Muscle of leg (tissue), 3 donors: ENCODE measurements at regions not wholly inside any gene's neighbourhood (a gene's known extent, or its start where the extent isn't known, plus 50 kb on each side); places are given as distances from the start of the nearest gene placed in this dataset.

Source experiments
- DNase-seq: peaks from one replicate; pipeline ENCODE4 v3.0.0; 2013
- H3K27ac ChIP-seq: one replicate; pipeline ENCODE4 v1.5.1; 2013; ENCODE audit warnings: mild to moderate bottlenecking, low read length, control low read depth
- H3K27me3 ChIP-seq: one replicate; pipeline ENCODE4 v1.6.1; 2013; ENCODE audit warnings: low read length; ENCODE audit not compliant: control insufficient read depth, insufficient read depth
- H3K36me3 ChIP-seq: one replicate; pipeline ENCODE4 v1.6.1; 2013; ENCODE audit warnings: low read length; ENCODE audit not compliant: control insufficient read depth, insufficient read depth
- H3K4me1 ChIP-seq: one replicate; pipeline ENCODE4 v1.6.1; 2013; ENCODE audit warnings: low read length; ENCODE audit not compliant: control insufficient read depth, insufficient read depth
- H3K4me3 ChIP-seq: one replicate; pipeline ENCODE4 v1.5.1; 2013; ENCODE audit warnings: low read length, control low read depth
- H3K9me3 ChIP-seq: replicated peaks from 2 replicates; pipeline ENCODE4 v1.6.1; 2013; ENCODE audit warnings: low read depth, low read length; ENCODE audit not compliant: control insufficient read depth
- WGBS: methylation state at CpG from one replicate; pipeline ENCODE4 v1.1.5; 2013; ENCODE audit warnings: missing lambda C conversion rate; ENCODE audit not compliant: insufficient coverage; 5-methylcytosine and 5-hydroxymethylcytosine counted together

- no peak for DNase-seq
- no peaks in the 10 kb centered on the region for H3K4me1 ChIP-seq
- WGBS, result no CpG with 5 or more reads among the region's 2 CpGs
- no peaks in the 10 kb centered on the region for H3K27me3 ChIP-seq
- no peak overlapping the region for H3K4me3 ChIP-seq
- no peaks in the 10 kb centered on the region for H3K9me3 ChIP-seq
- no peaks in the 10 kb centered on the region for H3K36me3 ChIP-seq
- H3K27ac ChIP-seq, result no peak overlapping the region
Measured at GRCh38 chr5:121795511-121795910, 56.2 kb upstream of the FTMT start.

GRCh38 chr5:121797681-121798518 is 53.8 kb upstream of the FTMT start:
- Histone ChIP-seq H3K27ac (no peak overlapping the region), H3K27me3 (no peaks in the 10 kb centered on the region), H3K4me1 (no peaks in the 10 kb centered on the region), H3K9me3 (no peaks in the 10 kb centered on the region), H3K4me3 (no peak overlapping the region), H3K36me3 (no peaks in the 10 kb centered on the region)
- no CpG with 5 or more reads among the region's 9 CpGs for WGBS
- DNase-seq, result peak; percentile 14
